Kidney (tissue), 13 donors: ENCODE measurements at regions not wholly inside any gene's neighbourhood (a gene's known extent, or its start where the extent isn't known, plus 50 kb on each side); places are given as distances from the start of the nearest gene placed in this dataset.

Experiments
- DNase-seq, 5 donors: peaks; one replicate each; pipeline ENCODE4 v3.0.0-alpha.2; 2013 to 2020
- FAIRE-seq: peaks from 2 replicates; lab custom pipeline; 2012; peaks lifted over from hg19 to GRCh38; lab: Jason Lieb, UNC
- H3K27ac ChIP-seq, 2 donors: one replicate each; pipeline ENCODE4 v1.7.0; 2013; ENCODE audit warnings: low read depth in 2 of 2, low read length in 2 of 2, inconsistent platforms in 1 of 2
- H3K27me3 ChIP-seq: one replicate; pipeline ENCODE4 v1.7.1; 2013; ENCODE audit warnings: low read length, inconsistent platforms; ENCODE audit not compliant: control insufficient read depth, insufficient read depth
- H3K36me3 ChIP-seq, 3 donors: one replicate each; pipeline versions ENCODE4 v1.7.0 to v1.7.1; 2013; ENCODE audit warnings: low read length in 3 of 3, control low read depth in 1 of 3, inconsistent platforms in 1 of 3; ENCODE audit not compliant: insufficient read depth in 3 of 3, control insufficient read depth in 2 of 3
- H3K4me1 ChIP-seq, 3 donors: one replicate each; pipeline versions ENCODE4 v1.7.0 to v1.7.1; 2013; ENCODE audit warnings: low read length in 3 of 3, inconsistent platforms in 1 of 3, low read depth in 1 of 3; ENCODE audit not compliant: control insufficient read depth in 2 of 3, insufficient read depth in 2 of 3
- H3K4me3 ChIP-seq, 3 donors: one replicate each; pipeline versions ENCODE4 v1.7.0 to v1.8.1; 2013; ENCODE audit warnings: low read length in 3 of 3, control low read depth in 1 of 3, inconsistent platforms in 1 of 3
- H3K9ac ChIP-seq, 3 donors: one replicate each; pipeline versions ENCODE4 v1.7.0 to v1.7.1; 2013; ENCODE audit warnings: low read length in 3 of 3, control low read depth in 1 of 3, inconsistent platforms in 1 of 3
- H3K9me3 ChIP-seq, 3 donors: one replicate each; pipeline versions ENCODE4 v1.7.0 to v1.7.1; 2013; ENCODE audit warnings: low read length in 3 of 3, control low read depth in 1 of 3, inconsistent platforms in 1 of 3; ENCODE audit not compliant: control insufficient read depth in 2 of 3, insufficient read depth in 1 of 3
- CTCF ChIP-seq: IDR thresholded peaks from 3 replicates; pipeline ENCODE4 v1.5.1; 2012; ENCODE audit warnings: mild to moderate bottlenecking, moderate library complexity, borderline replicate concordance; ENCODE audit not compliant: insufficient read depth; ENCODE audit errors: extremely low read depth
- intact Hi-C: fragments of 100-400 bp; cut with DNase I; formaldehyde crosslinking; loops from one replicate; pipeline ENCODE4 v1.11.1; 2022
- donor health status: control.
- donor health status: control.
- donor health status: control.
- donor health status: control.
- donor health status: control.
- donor health status: DM: yes; HTN: yes; CAD: no.
- donor health status: Normal renal cell carcinoma (clear cell type).

- H3K4me1 ChIP-seq = no peaks in the 10 kb centered on the region
- H3K9me3 ChIP-seq = no peaks in the 10 kb centered on the region
- FAIRE-seq (no peak), DNase-seq (no peak)
- H3K4me3 ChIP-seq = no peak overlapping the region
- H3K27ac ChIP-seq = no peak overlapping the region
- no peak overlapping the region for H3K9ac ChIP-seq
- TF ChIP-seq CTCF = no peak
- H3K27me3 ChIP-seq = no peaks in the 10 kb centered on the region
- intact Hi-C loops = no loop called here
- no peaks in the 10 kb centered on the region for H3K36me3 ChIP-seq
Measured at GRCh38 chr10:52895059-52895458, 122.5 kb upstream of the MBL2 start.

GRCh38 chr10:52890281-52890680 is 117.7 kb upstream of the MBL2 start:
- FAIRE-seq (no peak), DNase-seq (peak in 1 of 5 donors; percentile 53)
- intact Hi-C loops = no loop called here
- no peaks in the 10 kb centered on the region for H3K27me3 ChIP-seq
- H3K4me1 ChIP-seq = no peaks in the 10 kb centered on the region
- no peak overlapping the region for H3K9ac ChIP-seq
- no peak overlapping the region for H3K4me3 ChIP-seq
- H3K9me3 ChIP-seq = no peaks in the 10 kb centered on the region
- H3K27ac ChIP-seq = no peak overlapping the region
- no peak for TF ChIP-seq CTCF
- H3K36me3 ChIP-seq = no peaks in the 10 kb centered on the region

GRCh38 chr10:52889611-52890010 is 117.0 kb upstream of the MBL2 start:
- DNase-seq = peak in 1 of 5 donors; percentile 62

More at GRCh38 chr10:52889611-52890010, 117.0 kb upstream of the MBL2 start:
- Histone ChIP-seq H3K36me3 (no peaks in the 10 kb centered on the region), H3K9me3 (no peaks in the 10 kb centered on the region), H3K9ac (no peak overlapping the region), H3K4me3 (no peak overlapping the region), H3K27ac (no peak overlapping the region), H3K4me1 (no peaks in the 10 kb centered on the region), H3K27me3 (no peaks in the 10 kb centered on the region)
- intact Hi-C loops = no loop called here
- FAIRE-seq = no peak
- TF ChIP-seq CTCF = no peak
